ENCODE measurements at regions not wholly inside any gene's neighbourhood (a gene's known extent, or its start where the extent isn't known, plus 50 kb on each side); places are given as distances from the start of the nearest gene placed in this dataset.
"Not testable (repeated sequence)": the region's sequence is repeated elsewhere in the genome, so short reads cannot be mapped to it uniquely, and the experiment has no call there.

- no peak for DNase-seq
Observed at GRCh38 chr12:102726686-102727085, 190.4 kb downstream of the PAH start.

GRCh38 chr12:102722147-102722546 is 194.9 kb downstream of the PAH start:
- DNase-seq: no peak

- DNase-seq: no peak
Observed at GRCh38 chr12:102708108-102708507, 208.9 kb downstream of the PAH start.

- no peak for DNase-seq
Observed at GRCh38 chr12:102702447-102703114, 214.5 kb downstream of the PAH start.

- no peak for DNase-seq
Observed at GRCh38 chr12:102696045-102696444, 215.7 kb upstream of the IGF1 start.

- no peak for DNase-seq
Observed at GRCh38 chr12:102694903-102695302, 214.5 kb upstream of the IGF1 start.

- no peak for DNase-seq
Observed at GRCh38 chr12:102691773-102692555, 211.6 kb upstream of the IGF1 start.

GRCh38 chr12:102690253-102690652 is 209.9 kb upstream of the IGF1 start:
- no peak for DNase-seq

GRCh38 chr12:102689701-102690100 is 209.3 kb upstream of the IGF1 start:
- no peak for DNase-seq

- no peak for DNase-seq
Observed at GRCh38 chr12:102687523-102687922, 207.2 kb upstream of the IGF1 start.

GRCh38 chr12:102685841-102686240 is 205.5 kb upstream of the IGF1 start:
- no peak for DNase-seq

- DNase-seq: no peak
Observed at GRCh38 chr12:102685172-102685571, 204.8 kb upstream of the IGF1 start.

GRCh38 chr12:102682366-102683289 is 202.3 kb upstream of the IGF1 start:
- DNase-seq: no peak

- DNase-seq: no peak
Observed at GRCh38 chr12:102681747-102682146, 201.4 kb upstream of the IGF1 start.

GRCh38 chr12:102681309-102681708 is 200.9 kb upstream of the IGF1 start:
- no peak for DNase-seq

- DNase-seq: no peak
Observed at GRCh38 chr12:102680304-102680703, 199.9 kb upstream of the IGF1 start.

- DNase-seq: no peak
Observed at GRCh38 chr12:102676812-102677211, 196.4 kb upstream of the IGF1 start.

GRCh38 chr12:102675672-102676071 is 195.3 kb upstream of the IGF1 start:
- DNase-seq: no peak

GRCh38 chr12:102673606-102674005 is 193.2 kb upstream of the IGF1 start:
- no peak for DNase-seq

- not testable (repeated sequence) for DNase-seq
Observed at GRCh38 chr12:102672212-102672611, 191.8 kb upstream of the IGF1 start.

GRCh38 chr12:102669056-102669455 is 188.7 kb upstream of the IGF1 start:
- DNase-seq: no peak

- DNase-seq: not testable (repeated sequence)
Observed at GRCh38 chr12:102666176-102666575, 185.8 kb upstream of the IGF1 start.

GRCh38 chr12:102659200-102659911 is 179.0 kb upstream of the IGF1 start:
- DNase-seq: no peak
